ENCODE measurements at regions not wholly inside any gene's neighbourhood (a gene's known extent, or its start where the extent isn't known, plus 50 kb on each side); places are given as distances from the start of the nearest gene placed in this dataset.

- TF ChIP-seq, protein P1, sequence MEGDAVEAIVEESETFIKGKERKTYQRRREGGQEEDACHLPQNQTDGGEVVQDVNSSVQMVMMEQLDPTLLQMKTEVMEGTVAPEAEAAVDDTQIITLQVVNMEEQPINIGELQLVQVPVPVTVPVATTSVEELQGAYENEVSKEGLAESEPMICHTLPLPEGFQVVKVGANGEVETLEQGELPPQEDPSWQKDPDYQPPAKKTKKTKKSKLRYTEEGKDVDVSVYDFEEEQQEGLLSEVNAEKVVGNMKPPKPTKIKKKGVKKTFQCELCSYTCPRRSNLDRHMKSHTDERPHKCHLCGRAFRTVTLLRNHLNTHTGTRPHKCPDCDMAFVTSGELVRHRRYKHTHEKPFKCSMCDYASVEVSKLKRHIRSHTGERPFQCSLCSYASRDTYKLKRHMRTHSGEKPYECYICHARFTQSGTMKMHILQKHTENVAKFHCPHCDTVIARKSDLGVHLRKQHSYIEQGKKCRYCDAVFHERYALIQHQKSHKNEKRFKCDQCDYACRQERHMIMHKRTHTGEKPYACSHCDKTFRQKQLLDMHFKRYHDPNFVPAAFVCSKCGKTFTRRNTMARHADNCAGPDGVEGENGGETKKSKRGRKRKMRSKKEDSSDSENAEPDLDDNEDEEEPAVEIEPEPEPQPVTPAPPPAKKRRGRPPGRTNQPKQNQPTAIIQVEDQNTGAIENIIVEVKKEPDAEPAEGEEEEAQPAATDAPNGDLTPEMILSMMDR (IDR thresholded peaks at IDR 0.05): no peak
- no peak for TF ChIP-seq POLR2A (IDR thresholded peaks at IDR 0.05)
These were observed 153.1 kb upstream of the COL8A1 start for GRCh38 chr3:99485286-99485685.

Data from esophagus squamous epithelium (tissue), 4 donors.